ENCODE measurements at regions not wholly inside any gene's neighbourhood (a gene's known extent, or its start where the extent isn't known, plus 50 kb on each side); places are given as distances from the start of the nearest gene placed in this dataset.

- no peak overlapping the region for H3K4me2 ChIP-seq (replicated peaks; ENCODE audit: extremely low read depth, low read length, poor library complexity, severe bottlenecking)
- WGBS (ENCODE audit: insufficient coverage) = 100% methylated on average over 6 of the region's 11 CpGs
These were observed 60.1 kb upstream of the YWHAQ start for GRCh38 chr2:9690716-9691498.

More at GRCh38 chr2:9690716-9691498, 60.1 kb upstream of the YWHAQ start:
- DNase-seq = no peak
- Histone ChIP-seq H3K36me3 (replicated peaks in 1 of 2; ENCODE audit: control insufficient read depth in 1 of 2, insufficient read depth in 2 of 2, low read length in 2 of 2) (no peaks in the 10 kb centered on the region), H3K4me3 (replicated peaks in 1 of 3; ENCODE audit: low read depth in 2 of 3, low read length in 3 of 3) (no peak overlapping the region), H3K9ac (ENCODE audit: insufficient read depth, low read length, poor library complexity, severe bottlenecking) (no peak overlapping the region), H4K20me1 (ENCODE audit: insufficient read depth, low read length) (no peaks in the 10 kb centered on the region), H3K9me3 (replicated peaks in 1 of 2; ENCODE audit: control insufficient read depth in 1 of 2, insufficient read depth in 1 of 2, low read length in 2 of 2) (no peaks in the 10 kb centered on the region), H3K27me3 (ENCODE audit: control insufficient read depth in 2 of 2, insufficient read depth in 2 of 2, low read length in 2 of 2) (no peaks in the 10 kb centered on the region), H3K27ac (ENCODE audit: low read depth in 1 of 2, low read length in 2 of 2) (no peak overlapping the region), H3K4me1 (ENCODE audit: control insufficient read depth in 1 of 2, insufficient read depth in 2 of 2, low read length in 2 of 2) (peaks cover 0 to 28% of the 10 kb centered on the region in 2 donors), H2AFZ (ENCODE audit: insufficient read depth, low read depth, low read length, poor library complexity, severe bottlenecking) (peak overlapping the region; percentile 64), H3K79me2 (ENCODE audit: insufficient read depth, low read length) (no peaks in the 10 kb centered on the region)
- Mint-ChIP-seq H3K4me3 (no peak overlapping the region), H3K36me3 (no peaks in the 10 kb centered on the region), H3K27ac (peak overlapping the region in 1 of 7 donors; percentile 55), H3K4me1 (peaks cover 17% of the 10 kb centered on the region), H3K27me3 (ENCODE audit: low read depth in 3 of 3) (peaks cover 0 to 7% (median 7%) of the 10 kb centered on the region in 3 donors), H3K9me3 (peaks cover 0 to 2% (median 0%) of the 10 kb centered on the region in 7 donors)
- TF ChIP-seq CTCF (IDR thresholded peaks at IDR 0.05) = no peak
- intact Hi-C loops (cut with micrococcal nuclease) = no loop called here
